PC-3 (cell line): ENCODE measurements at regions not wholly inside any gene's neighbourhood (a gene's known extent, or its start where the extent isn't known, plus 50 kb on each side); places are given as distances from the start of the nearest gene placed in this dataset.
"Not testable (repeated sequence)": the region's sequence is repeated elsewhere in the genome, so short reads cannot be mapped to it uniquely, and the experiment has no call there.

ENCODE experiments used
- CTCF ChIP-seq: fragments of 300-600 bp; sonication (generic); conservative IDR thresholded peaks from 2 replicates; pipeline ENCODE4 v1.5.1; 2017; ENCODE audit warnings: antibody characterized with exemption, low read depth, mild to moderate bottlenecking, low read length
- EZH2 ChIP-seq: fragments of 300-600 bp; sonication (generic); IDR thresholded peaks from one replicate; pipeline ENCODE4 v1.6.1; 2017; ENCODE audit warnings: antibody characterized with exemption, mild to moderate bottlenecking, low read length; ENCODE audit not compliant: unreplicated experiment

GRCh38 chr11:71782229-71782861, 50.7 kb upstream of the DEFB108B start:
- TF ChIP-seq CTCF, EZH2: not testable (repeated sequence)
